ENCODE measurements at regions not wholly inside any gene's neighbourhood (a gene's known extent, or its start where the extent isn't known, plus 50 kb on each side); places are given as distances from the start of the nearest gene placed in this dataset.

GRCh38 chr16:65469116-65469515, 347.3 kb upstream of the CDH11 start:
- TF ChIP-seq POLR2A (IDR thresholded peaks at IDR 0.05): no peak
- no peak for TF ChIP-seq CTCF (IDR thresholded peaks at IDR 0.05)
